Umbilical cord (tissue), 1 donor: ENCODE measurements at regions not wholly inside any gene's neighbourhood (a gene's known extent, or its start where the extent isn't known, plus 50 kb on each side); places are given as distances from the start of the nearest gene placed in this dataset.

Experiments
- DNase-seq: peaks from one replicate; pipeline ENCODE4 v3.0.0-alpha.2; 2015; ENCODE audit warnings: low spot score

DNA sequence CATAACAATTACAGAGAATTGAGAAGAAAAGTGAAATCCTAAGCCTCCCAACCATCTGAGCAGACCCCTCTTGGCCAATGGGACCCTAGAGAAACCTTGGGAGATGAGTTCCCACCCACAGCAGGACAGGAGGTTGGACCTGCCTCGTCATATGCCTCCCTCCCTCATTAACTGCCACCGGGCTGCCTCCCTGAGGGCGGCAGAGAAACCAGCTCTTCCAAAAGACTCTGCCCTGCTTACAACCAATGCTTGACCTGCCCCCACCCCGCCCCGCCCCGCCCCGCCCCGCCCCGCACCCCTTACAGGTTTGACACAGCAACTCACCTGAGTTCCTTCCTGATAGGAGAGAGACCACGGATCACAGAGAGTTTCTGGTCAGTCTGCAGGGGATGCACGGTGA is 86.1 kb downstream of the ADRA2C start:
- DNase-seq: no peak

- DNase-seq: no peak
Observed at GRCh38 chr4:3852711-3853110, 86.5 kb downstream of the ADRA2C start.

DNA sequence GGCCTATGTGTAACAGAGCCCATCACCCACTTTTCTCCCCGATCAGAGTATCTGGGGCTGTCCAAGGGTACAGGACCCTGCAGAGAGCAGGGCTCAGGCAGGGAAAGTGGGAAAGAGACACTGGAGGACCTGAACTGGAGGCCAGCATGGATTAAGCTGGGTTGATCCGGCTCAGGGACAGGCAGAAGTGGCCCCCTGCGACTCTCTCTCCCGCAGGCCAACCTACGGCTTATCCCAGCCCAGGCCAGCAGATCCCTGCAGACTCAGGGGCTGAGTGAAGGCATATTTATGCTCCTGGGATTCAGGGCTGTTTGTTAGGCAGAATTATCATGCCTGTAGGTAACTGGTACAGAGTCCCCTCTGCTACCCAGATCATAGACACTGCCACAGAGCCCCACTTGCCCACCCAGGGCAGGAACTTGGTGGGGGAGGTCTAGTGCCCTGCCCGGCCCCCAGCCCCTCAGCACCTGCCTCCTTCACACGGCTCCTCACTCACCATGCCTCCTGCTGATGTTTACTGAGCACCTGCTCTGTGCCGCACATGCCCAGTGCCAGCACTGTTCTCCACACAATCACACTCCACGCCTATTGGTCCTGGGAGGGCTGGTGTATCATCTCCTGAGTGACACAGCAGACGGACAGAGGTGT is 87.3 kb downstream of the ADRA2C start:
- no peak for DNase-seq

GRCh38 chr4:3854661-3855060 is 88.5 kb downstream of the ADRA2C start:
- no peak for DNase-seq

- DNase-seq: no peak
Observed at GRCh38 chr4:3855646-3856045, 89.5 kb downstream of the ADRA2C start.

- DNase-seq: no peak
Observed at GRCh38 chr4:3856604-3857204, 90.5 kb downstream of the ADRA2C start.

- no peak for DNase-seq
Observed at GRCh38 chr4:3857269-3857926, 91.2 kb downstream of the ADRA2C start.

DNA sequence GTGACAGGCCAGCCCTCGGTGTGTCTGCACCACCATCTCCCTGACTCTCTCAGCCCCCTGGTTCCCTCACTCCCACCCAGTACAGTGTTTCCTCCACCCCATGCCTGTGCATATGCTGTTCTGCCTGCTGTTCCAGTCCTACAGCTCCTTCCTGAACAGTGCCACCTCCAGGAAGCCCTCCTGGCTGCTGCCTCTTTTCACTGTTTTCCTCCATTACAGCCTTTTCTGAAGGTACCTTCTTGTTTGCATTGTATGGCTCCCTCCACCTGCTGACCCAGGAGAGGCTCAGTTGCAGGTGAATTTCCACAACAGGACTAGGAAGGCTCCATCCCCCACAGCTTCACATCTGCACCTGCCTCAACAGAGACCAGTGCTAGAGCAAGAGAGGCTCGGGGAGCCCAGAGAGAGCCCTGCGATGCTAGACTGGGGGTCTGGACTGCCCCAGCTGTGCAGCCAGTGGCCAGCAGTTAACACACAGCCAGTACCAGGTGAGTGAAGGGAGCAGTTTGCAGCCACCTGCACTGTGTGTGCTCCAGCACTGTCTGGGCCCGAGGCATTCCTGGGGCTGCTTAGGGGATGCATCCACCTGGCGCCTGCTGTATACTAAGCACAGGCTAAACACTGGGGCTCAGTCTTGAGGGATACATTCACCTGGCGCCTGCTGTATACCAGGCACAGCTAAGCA is 92.0 kb downstream of the ADRA2C start:
- no peak for DNase-seq

- DNase-seq: no peak
Observed at GRCh38 chr4:3858765-3859388, 92.7 kb downstream of the ADRA2C start.

DNA sequence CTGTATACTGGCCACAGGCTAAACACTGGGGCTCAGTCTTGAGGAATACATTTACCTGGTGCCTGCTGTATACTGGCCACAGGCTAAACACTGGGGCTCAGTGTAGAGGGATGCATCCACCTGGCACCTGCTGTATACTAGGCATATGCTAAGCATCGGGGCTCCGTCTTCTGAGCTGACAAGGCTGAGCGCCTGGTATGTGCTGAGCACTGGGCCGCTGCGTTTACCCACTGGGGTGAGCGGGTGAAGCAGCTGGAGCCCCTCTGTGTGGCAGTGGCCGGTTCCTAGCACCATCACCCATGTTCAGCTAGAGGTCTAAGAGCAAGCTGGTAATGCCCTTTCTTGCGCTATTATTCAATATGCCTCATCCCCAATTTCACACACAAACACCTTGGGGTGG is 93.4 kb downstream of the ADRA2C start:
- no peak for DNase-seq

- no peak for DNase-seq
Observed at GRCh38 chr4:3860061-3860912, 94.1 kb downstream of the ADRA2C start.

DNA sequence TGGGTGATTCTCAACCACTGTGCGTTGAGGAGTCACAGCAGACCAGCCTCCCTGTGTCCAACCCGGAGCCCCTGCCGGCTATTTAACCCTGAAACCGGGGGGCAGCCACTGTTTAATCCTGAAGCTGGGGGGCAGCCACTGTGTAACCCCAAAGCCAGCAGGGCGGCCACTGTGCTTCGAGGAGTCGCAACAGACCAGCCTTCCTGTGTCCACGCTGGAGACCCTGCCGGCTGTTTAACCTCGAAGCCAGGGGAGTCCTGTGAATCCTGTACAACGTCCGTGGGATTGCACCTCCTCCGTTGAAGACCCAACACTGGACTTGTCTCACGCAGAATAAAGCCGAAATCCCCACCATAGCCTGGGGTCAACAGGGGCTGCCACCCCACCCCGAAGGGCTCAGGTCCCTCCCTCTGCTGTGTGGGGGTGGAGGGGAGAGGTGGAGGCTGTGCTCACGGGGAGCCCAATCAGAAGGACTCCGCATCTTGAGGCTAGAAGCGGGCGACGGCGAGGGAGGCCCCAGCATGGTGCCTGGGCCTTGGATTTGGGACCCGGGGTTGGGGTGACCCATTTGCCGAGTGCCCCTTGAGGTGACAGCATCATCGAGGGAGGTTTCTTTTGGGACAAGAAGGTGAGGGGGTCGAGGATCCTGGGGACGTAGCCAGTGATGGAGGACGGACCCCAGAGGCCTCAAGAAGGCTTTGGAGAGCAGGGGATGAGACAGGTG is 94.9 kb downstream of the ADRA2C start:
- DNase-seq: no peak

DNA sequence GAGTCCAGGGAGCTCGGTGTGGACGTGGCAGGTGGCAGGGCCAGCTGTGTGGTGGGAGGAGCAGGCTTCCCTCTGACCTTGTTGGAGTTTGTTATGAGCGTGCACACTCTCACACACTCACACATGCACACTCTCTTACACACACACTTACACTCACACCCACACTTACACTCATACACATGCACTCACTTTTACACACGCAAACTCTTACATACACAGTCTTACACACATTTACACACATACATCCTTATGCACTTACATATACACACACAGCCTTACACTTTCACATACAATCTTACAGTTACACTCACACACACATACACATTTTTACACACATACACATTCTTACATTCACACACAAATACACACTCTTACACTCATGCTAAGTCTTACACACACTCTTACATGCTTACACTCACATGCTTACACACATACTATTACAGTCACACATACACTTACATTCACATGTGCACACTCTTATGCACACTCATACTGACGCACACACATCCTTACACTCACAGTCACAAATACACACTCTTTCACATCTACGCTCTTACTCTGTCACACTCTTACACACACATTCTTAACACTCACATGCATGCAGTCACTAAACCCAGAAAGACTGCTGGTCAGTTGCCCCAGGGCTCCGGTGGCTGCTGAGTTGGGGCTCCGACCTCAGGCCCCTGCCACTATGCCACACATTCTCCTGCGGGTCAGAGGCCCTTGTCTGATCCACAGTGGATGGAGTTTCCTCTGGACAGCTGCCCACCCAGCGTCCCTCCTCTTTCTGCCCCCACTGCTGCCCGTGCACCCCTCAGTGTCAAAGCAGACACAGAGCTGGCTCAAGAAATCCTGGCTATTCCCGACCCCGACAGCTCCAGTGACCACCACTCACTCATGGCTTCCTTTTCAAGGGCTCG is 95.8 kb downstream of the ADRA2C start:
- DNase-seq: no peak

DNA sequence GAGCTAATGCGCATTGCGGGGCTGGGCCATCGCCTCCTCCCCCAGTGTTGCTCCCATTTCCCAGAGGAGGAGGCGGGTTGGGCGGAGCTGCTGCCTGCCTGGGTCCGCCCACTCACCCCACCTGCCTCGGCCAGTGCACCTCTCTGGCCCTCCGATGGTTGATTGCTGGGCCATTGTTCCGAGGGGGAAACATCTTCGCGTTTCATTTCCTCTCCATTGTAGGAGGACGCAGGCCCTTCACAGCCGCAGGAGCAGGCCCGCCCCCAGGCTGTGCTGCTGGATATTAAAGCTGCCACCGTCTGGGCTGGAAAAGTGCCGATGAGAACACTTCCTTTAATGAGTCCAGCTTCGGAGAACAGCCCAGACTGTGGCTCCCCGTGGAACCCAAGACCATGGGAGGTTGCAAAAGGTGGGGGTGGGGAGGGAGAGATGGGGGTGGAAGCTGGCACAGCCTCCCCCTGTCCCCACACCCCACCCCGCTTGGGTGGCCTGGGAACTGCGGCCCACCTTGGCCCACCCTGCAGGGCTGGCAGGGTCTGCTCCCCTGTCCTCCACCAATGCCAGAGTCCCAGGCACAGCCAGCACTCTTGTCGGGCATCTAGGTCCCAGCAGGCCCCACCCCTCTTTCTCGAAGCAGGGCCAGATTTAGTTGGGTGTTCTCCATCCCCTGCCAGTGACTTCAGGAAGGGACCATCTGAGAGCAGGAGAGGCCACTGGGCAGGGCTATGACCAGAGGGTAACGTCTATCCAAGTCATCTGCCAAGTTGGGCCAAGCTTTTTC is 96.6 kb downstream of the ADRA2C start:
- peak; percentile 20 for DNase-seq

- no peak for DNase-seq
Observed at GRCh38 chr4:3863841-3864741, 97.9 kb downstream of the ADRA2C start.

DNA sequence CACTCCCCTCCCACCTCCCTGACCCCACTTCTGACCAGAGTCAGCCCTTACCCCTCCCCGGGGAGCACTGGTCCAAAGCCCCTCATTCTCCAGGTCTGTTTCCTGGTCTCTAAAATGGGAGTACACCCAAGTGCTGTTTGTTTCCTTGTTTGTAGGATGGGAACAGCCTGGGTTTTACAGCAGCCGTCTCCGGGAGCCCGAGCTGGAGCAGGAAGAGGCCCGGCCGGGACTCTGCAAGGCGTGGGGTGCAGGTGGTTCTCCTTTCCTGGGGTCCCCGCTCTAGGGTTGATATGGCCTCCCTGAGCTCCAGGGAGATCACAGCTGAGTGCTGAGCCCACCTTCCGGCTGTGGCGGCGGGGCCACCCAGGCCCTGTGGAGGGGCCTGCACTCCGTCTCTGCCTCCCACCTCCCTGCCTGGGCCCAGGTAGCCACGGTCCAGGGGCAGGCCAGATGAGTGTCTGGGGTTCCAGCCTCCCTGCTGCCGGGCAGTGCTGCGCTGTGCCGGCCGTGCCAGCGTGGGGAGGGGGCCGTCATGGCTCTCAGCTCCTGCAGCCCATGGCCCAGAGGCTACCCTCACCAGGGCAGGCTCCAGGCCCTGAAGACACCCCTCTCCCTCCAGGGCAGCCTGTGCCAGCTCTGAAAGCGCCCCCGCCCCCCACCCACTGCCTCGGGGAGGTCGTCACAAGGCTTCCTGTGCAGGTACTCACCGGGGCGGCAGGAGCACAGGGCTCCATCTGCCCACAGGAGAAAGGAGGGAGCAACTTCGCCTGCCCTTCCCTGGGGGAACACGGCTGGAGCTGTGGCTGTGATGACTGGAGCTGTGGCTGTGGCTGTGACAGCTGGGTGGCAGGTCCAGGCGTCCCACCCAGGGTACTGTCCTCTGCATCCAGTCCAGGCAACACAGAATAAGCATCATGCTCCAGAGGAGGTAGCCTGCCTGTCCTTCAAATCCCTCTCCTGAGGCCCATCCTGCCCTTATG is 98.8 kb downstream of the ADRA2C start:
- no peak for DNase-seq
